ENCODE measurements at regions not wholly inside any gene's neighbourhood (a gene's known extent, or its start where the extent isn't known, plus 50 kb on each side); places are given as distances from the start of the nearest gene placed in this dataset.

GRCh38 chr15:80334521-80334920, 69.7 kb upstream of the ARNT2 start:
- H3K9ac ChIP-seq (ENCODE audit: low read length), result no peak overlapping the region
- H3K27me3 ChIP-seq (ENCODE audit: insufficient read depth, low read length), result no peaks in the 10 kb centered on the region
- no peak overlapping the region for H2AFZ ChIP-seq (ENCODE audit: low read length)
- no peak overlapping the region for H3K4me3 ChIP-seq (ENCODE audit: low read depth, low read length, poor library complexity, severe bottlenecking)
- H3K4me2 ChIP-seq (ENCODE audit: low read length), result no peak overlapping the region
- no peak for TF ChIP-seq CTCF (IDR thresholded peaks at IDR 0.05; ENCODE audit: low read length)
- TF ChIP-seq EZH2 (IDR thresholded peaks at IDR 0.05; ENCODE audit: borderline replicate concordance, low read length), result no peak
- no peaks in the 10 kb centered on the region for H4K20me1 ChIP-seq (ENCODE audit: insufficient read depth, low read length)
- no peak overlapping the region for H3K27ac ChIP-seq (ENCODE audit: low read depth, low read length, poor library complexity, severe bottlenecking)
- H3K9me3 ChIP-seq (ENCODE audit: low read length), result no peaks in the 10 kb centered on the region
- no peaks in the 10 kb centered on the region for H3K79me2 ChIP-seq (ENCODE audit: insufficient read depth, low read length)
- H3K4me1 ChIP-seq (ENCODE audit: insufficient read depth, low read length, severe bottlenecking), result no peaks in the 10 kb centered on the region
- no peaks in the 10 kb centered on the region for H3F3A ChIP-seq (ENCODE audit: insufficient read depth, low read length)
- no peaks in the 10 kb centered on the region for H3K36me3 ChIP-seq (ENCODE audit: insufficient read depth, low read length)
- H3K9me2 ChIP-seq (ENCODE audit: low read depth, low read length), result no peaks in the 10 kb centered on the region

DNA sequence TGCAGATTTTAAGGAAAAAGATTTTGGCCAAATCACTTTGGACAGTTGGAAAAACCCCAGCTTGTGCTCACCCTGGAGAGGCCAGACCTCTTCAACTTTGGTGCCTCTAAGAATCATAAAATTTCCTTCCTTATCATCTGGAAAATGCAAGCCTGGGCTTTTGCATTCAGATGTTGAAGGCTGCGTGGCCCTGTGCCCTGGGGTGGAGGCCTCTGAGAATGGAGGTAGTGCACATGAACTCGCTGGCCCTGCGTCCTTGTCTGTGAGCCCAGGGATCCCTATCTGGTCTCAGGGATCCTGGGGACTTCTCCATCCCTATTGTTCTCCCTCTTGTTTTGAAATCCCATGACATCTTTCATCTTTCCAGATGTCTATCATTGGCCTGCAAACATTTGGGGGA, 64.6 kb upstream of the ARNT2 start:
- H3K9me3 ChIP-seq (ENCODE audit: low read length), result no peaks in the 10 kb centered on the region
- no peaks in the 10 kb centered on the region for H3F3A ChIP-seq (ENCODE audit: insufficient read depth, low read length)
- H4K20me1 ChIP-seq (ENCODE audit: insufficient read depth, low read length), result no peaks in the 10 kb centered on the region
- H3K9me2 ChIP-seq (ENCODE audit: low read depth, low read length), result no peaks in the 10 kb centered on the region
- no peak overlapping the region for H3K27ac ChIP-seq (ENCODE audit: low read depth, low read length, poor library complexity, severe bottlenecking)
- no peak overlapping the region for H3K4me2 ChIP-seq (ENCODE audit: low read length)
- no peak overlapping the region for H2AFZ ChIP-seq (ENCODE audit: low read length)
- no peak overlapping the region for H3K9ac ChIP-seq (ENCODE audit: low read length)
- no peaks in the 10 kb centered on the region for H3K27me3 ChIP-seq (ENCODE audit: insufficient read depth, low read length)
- H3K79me2 ChIP-seq (ENCODE audit: insufficient read depth, low read length), result no peaks in the 10 kb centered on the region
- no peaks in the 10 kb centered on the region for H3K4me1 ChIP-seq (ENCODE audit: insufficient read depth, low read length, severe bottlenecking)
- no peak overlapping the region for H3K4me3 ChIP-seq (ENCODE audit: low read depth, low read length, poor library complexity, severe bottlenecking)
- TF ChIP-seq EZH2 (IDR thresholded peaks at IDR 0.05; ENCODE audit: borderline replicate concordance, low read length) (no peak), CTCF (IDR thresholded peaks at IDR 0.05; ENCODE audit: low read length) (no peak)
- no peaks in the 10 kb centered on the region for H3K36me3 ChIP-seq (ENCODE audit: insufficient read depth, low read length)

GRCh38 chr15:80342148-80342547, 62.0 kb upstream of the ARNT2 start:
- Histone ChIP-seq H3K4me1 (ENCODE audit: insufficient read depth, low read length, severe bottlenecking) (no peaks in the 10 kb centered on the region), H4K20me1 (ENCODE audit: insufficient read depth, low read length) (no peaks in the 10 kb centered on the region), H3K79me2 (ENCODE audit: insufficient read depth, low read length) (no peaks in the 10 kb centered on the region), H2AFZ (ENCODE audit: low read length) (no peak overlapping the region), H3K4me3 (ENCODE audit: low read depth, low read length, poor library complexity, severe bottlenecking) (no peak overlapping the region), H3K36me3 (ENCODE audit: insufficient read depth, low read length) (no peaks in the 10 kb centered on the region), H3K9ac (ENCODE audit: low read length) (no peak overlapping the region), H3F3A (ENCODE audit: insufficient read depth, low read length) (no peaks in the 10 kb centered on the region), H3K9me3 (ENCODE audit: low read length) (no peaks in the 10 kb centered on the region), H3K4me2 (ENCODE audit: low read length) (no peak overlapping the region), H3K9me2 (ENCODE audit: low read depth, low read length) (no peaks in the 10 kb centered on the region), H3K27ac (ENCODE audit: low read depth, low read length, poor library complexity, severe bottlenecking) (no peak overlapping the region), H3K27me3 (ENCODE audit: insufficient read depth, low read length) (no peaks in the 10 kb centered on the region)
- TF ChIP-seq EZH2 (IDR thresholded peaks at IDR 0.05; ENCODE audit: borderline replicate concordance, low read length), result no peak
- no peak for TF ChIP-seq CTCF (IDR thresholded peaks at IDR 0.05; ENCODE audit: low read length)

Data from OCI-LY1 (cell line).